Neuronal stem cell (in vitro differentiated cells): ENCODE measurements at regions not wholly inside any gene's neighbourhood (a gene's known extent, or its start where the extent isn't known, plus 50 kb on each side); places are given as distances from the start of the nearest gene placed in this dataset.

Experiments used
- DNase-seq: peaks from one replicate; pipeline ENCODE4 v3.0.0-alpha.2; 2013; ENCODE audit warnings: low spot score
- H2AFZ ChIP-seq: one replicate; pipeline ENCODE4 v1.6.1; 2013; ENCODE audit warnings: mild to moderate bottlenecking, low read length, inconsistent platforms
- H2AK5ac ChIP-seq: 2 replicates; pipeline ENCODE4 v1.6.1; 2013; ENCODE audit warnings: low read depth, mild to moderate bottlenecking, inconsistent platforms, low read length, moderate library complexity, mixed read lengths
- H2BK120ac ChIP-seq: 2 replicates; pipeline ENCODE4 v1.6.1; 2013; ENCODE audit warnings: low read depth, mild to moderate bottlenecking, inconsistent platforms, low read length, moderate library complexity, mixed read lengths
- H2BK12ac ChIP-seq: one replicate; pipeline ENCODE4 v1.6.1; 2013; ENCODE audit warnings: low read length, inconsistent platforms
- H2BK15ac ChIP-seq: 2 replicates; pipeline ENCODE4 v1.6.1; 2013; ENCODE audit warnings: mild to moderate bottlenecking, low read length, inconsistent platforms, mixed read lengths
- H2BK5ac ChIP-seq: one replicate; pipeline ENCODE4 v1.6.1; 2013; ENCODE audit warnings: inconsistent platforms, mild to moderate bottlenecking, low read length, moderate library complexity
- H3K14ac ChIP-seq: one replicate; pipeline ENCODE4 v1.6.1; 2013; ENCODE audit warnings: low read length, inconsistent platforms
- H3K18ac ChIP-seq: 2 replicates; pipeline ENCODE4 v1.6.1; 2013; ENCODE audit warnings: low read length, inconsistent platforms
- H3K23ac ChIP-seq: 2 replicates; pipeline ENCODE4 v1.6.1; 2013; ENCODE audit warnings: low read depth, mild to moderate bottlenecking, mixed read lengths, low read length, inconsistent platforms; ENCODE audit not compliant: poor library complexity
- H3K27ac ChIP-seq: replicated peaks from 3 replicates; pipeline ENCODE4 v1.5.1; 2013; ENCODE audit warnings: low read length, inconsistent platforms
- H3K27me3 ChIP-seq, 3 experiments: 2 replicates each; pipeline ENCODE4 v1.6.1; 2013; ENCODE audit warnings: low read length in 3 of 3, mild to moderate bottlenecking in 2 of 3, inconsistent platforms in 1 of 3, low read depth in 1 of 3, mixed read lengths in 1 of 3, moderate library complexity in 1 of 3; ENCODE audit not compliant: control insufficient read depth in 3 of 3, insufficient read depth in 3 of 3
- H3K36me3 ChIP-seq, 2 donors: replicated peaks in 1 of 2; 2 replicates each; pipeline ENCODE4 v1.6.1; 2013; ENCODE audit warnings: low read length in 2 of 2; ENCODE audit not compliant: control insufficient read depth in 2 of 2, insufficient read depth in 2 of 2
- H3K4ac ChIP-seq: 2 replicates; pipeline ENCODE4 v1.6.1; 2013; ENCODE audit warnings: inconsistent platforms, mild to moderate bottlenecking, low read length, moderate library complexity
- H3K4me1 ChIP-seq, 2 donors: 1 replicate in 1 of 2; 2 replicates in 1 of 2; pipeline ENCODE4 v1.6.1; 2013; ENCODE audit warnings: low read length in 2 of 2, low read depth in 1 of 2; ENCODE audit not compliant: control insufficient read depth in 2 of 2, insufficient read depth in 1 of 2
- H3K4me2 ChIP-seq: one replicate; pipeline ENCODE4 v1.6.1; 2013; ENCODE audit warnings: mild to moderate bottlenecking, low read length, inconsistent platforms; ENCODE audit not compliant: insufficient read depth, poor library complexity, severe bottlenecking
- H3K4me3 ChIP-seq, 2 donors: 2 replicates each; pipeline ENCODE4 v1.5.1; 2013; ENCODE audit warnings: low read length in 2 of 2, mild to moderate bottlenecking in 2 of 2, inconsistent platforms in 1 of 2, moderate library complexity in 1 of 2
- H3K79me1 ChIP-seq: one replicate; pipeline ENCODE4 v1.6.1; 2013; ENCODE audit warnings: low read depth, mild to moderate bottlenecking, inconsistent platforms, low read length, moderate library complexity
- H3K9ac ChIP-seq: one replicate; pipeline ENCODE4 v1.6.1; 2013; ENCODE audit warnings: mild to moderate bottlenecking, low read depth, low read length, inconsistent platforms; ENCODE audit not compliant: poor library complexity
- H3K9me3 ChIP-seq, 2 donors: replicated peaks in 1 of 2; 2 replicates each; pipeline versions ENCODE3 to v1.6.1; 2013; ENCODE audit warnings: low read length in 2 of 2, mild to moderate bottlenecking in 2 of 2, inconsistent platforms in 1 of 2, low read depth in 1 of 2, mixed read lengths in 1 of 2, moderate library complexity in 1 of 2; ENCODE audit not compliant: control insufficient read depth in 2 of 2, insufficient read depth in 1 of 2
- H4K8ac ChIP-seq: one replicate; pipeline ENCODE4 v1.6.1; 2013; ENCODE audit warnings: low read depth, mild to moderate bottlenecking, inconsistent platforms, low read length, moderate library complexity
- H4K91ac ChIP-seq: one replicate; pipeline ENCODE4 v1.6.1; 2013; ENCODE audit warnings: low read length, low read depth, mild to moderate bottlenecking, inconsistent platforms; ENCODE audit not compliant: poor library complexity
- WGBS, 2 donors: extraction: QIAGEN DNeasy Blood & Tissue Kit; methylation state at CpG; one replicate each; pipeline ENCODE4 v1.1.7; 2013; ENCODE audit warnings: missing lambda C conversion rate in 2 of 2, mixed read lengths in 1 of 2; ENCODE audit not compliant: insufficient read length in 2 of 2, insufficient replicate concordance in 1 of 2; ENCODE audit errors: extremely low coverage in 2 of 2; 5-methylcytosine and 5-hydroxymethylcytosine counted together

DNA sequence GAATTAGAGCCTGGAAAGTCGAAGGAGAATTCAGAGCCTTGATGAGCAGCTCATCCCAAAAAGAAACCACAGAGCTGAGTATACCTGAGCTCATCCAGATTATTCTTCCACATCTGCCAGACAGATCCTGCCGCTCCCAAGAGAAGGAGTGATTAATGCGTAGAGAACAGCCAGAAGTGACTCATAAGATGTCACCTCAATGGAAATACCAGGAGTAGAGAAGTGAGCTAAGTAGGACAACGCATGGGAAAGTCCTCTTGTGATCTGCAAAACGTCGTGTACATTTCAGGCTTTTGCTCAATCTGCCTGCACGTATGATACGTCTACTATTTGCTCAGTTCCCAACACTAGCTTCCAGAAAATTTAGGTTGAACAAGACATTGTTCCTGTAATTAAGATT, 230.5 kb upstream of the AUTS2 start:
- H3K27ac ChIP-seq, result no peak overlapping the region
- H3K14ac ChIP-seq, result no peak overlapping the region
- no peaks in the 10 kb centered on the region for H3K36me3 ChIP-seq
- no peaks in the 10 kb centered on the region for H3K27me3 ChIP-seq
- H3K18ac ChIP-seq, result no peak overlapping the region
- no peak overlapping the region for H4K91ac ChIP-seq
- no peaks in the 10 kb centered on the region for H3K79me1 ChIP-seq
- DNase-seq, result no peak
- no peak overlapping the region for H3K4ac ChIP-seq
- no peak overlapping the region for H2BK5ac ChIP-seq
- no peaks in the 10 kb centered on the region for H3K4me1 ChIP-seq
- peak overlapping the region; percentile 73 for H2AK5ac ChIP-seq
- H2BK15ac ChIP-seq, result no peak overlapping the region
- H2BK120ac ChIP-seq, result no peak overlapping the region
- H2BK12ac ChIP-seq, result no peak overlapping the region
- no peak overlapping the region for H3K23ac ChIP-seq
- H3K9ac ChIP-seq, result no peak overlapping the region
- H2AFZ ChIP-seq, result no peak overlapping the region
- no peaks in the 10 kb centered on the region for H3K9me3 ChIP-seq
- H4K8ac ChIP-seq, result no peak overlapping the region
- no CpG with 5 or more reads among the region's 8 CpGs for WGBS, 2 donors
- H3K4me2 ChIP-seq, result no peak overlapping the region
- no peak overlapping the region for H3K4me3 ChIP-seq

DNA sequence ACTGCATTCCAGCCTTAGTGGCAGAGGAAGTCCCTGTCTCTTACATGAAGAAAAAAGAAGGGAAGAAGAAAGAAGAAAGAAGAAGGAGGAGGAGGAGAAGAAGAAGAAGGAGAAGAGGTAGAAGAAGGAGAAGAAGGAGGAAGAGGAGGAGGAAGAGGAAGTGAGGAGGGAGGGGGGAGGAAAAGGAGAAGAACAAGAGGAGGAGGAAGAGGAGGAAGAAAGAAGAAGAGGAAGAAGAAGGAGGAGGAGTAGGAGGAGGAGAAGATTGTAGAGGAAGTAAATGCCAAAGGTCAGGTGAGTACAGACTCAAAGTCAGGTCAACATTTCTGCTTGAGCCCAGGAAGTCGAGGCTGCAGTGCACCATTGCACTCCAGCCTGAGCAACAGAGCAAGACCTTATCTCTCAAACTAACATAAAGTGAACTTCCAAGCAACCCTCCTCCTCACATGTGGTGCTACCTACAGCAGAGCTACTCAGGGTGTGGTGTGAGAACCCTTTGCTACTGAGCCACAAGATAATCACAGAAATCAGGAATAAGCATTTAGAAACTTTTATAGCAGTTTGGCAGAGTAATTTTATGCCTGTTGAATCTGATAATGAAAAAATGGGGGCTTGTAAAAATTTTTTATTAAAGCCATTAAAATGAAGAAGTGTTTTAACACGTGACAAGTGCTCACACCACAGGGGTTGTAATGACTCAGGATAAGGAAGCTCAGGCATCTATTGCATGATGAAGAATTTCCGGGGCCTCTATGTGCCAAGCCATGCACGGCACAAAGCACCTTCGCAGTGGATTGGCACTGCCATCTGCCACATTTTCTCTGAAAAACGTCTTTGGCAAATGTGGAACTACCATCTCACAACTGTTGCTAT, 224.9 kb upstream of the AUTS2 start:
- no peak for DNase-seq
- no peak overlapping the region for H2BK15ac ChIP-seq
- H3K4me2 ChIP-seq, result no peak overlapping the region
- H3K27me3 ChIP-seq, result no peaks in the 10 kb centered on the region
- H3K14ac ChIP-seq, result no peak overlapping the region
- no peak overlapping the region for H4K8ac ChIP-seq
- no peak overlapping the region for H2AK5ac ChIP-seq
- no peak overlapping the region for H3K4me3 ChIP-seq
- no peak overlapping the region for H4K91ac ChIP-seq
- H3K36me3 ChIP-seq, result no peaks in the 10 kb centered on the region
- no peaks in the 10 kb centered on the region for H3K9me3 ChIP-seq
- no peak overlapping the region for H3K27ac ChIP-seq
- no peaks in the 10 kb centered on the region for H3K4me1 ChIP-seq
- no peak overlapping the region for H3K23ac ChIP-seq
- no CpG with 5 or more reads among the region's 6 CpGs for WGBS, 2 donors
- H2BK120ac ChIP-seq, result no peak overlapping the region
- no peak overlapping the region for H2AFZ ChIP-seq
- H2BK5ac ChIP-seq, result no peak overlapping the region
- H2BK12ac ChIP-seq, result no peak overlapping the region
- no peak overlapping the region for H3K9ac ChIP-seq
- H3K4ac ChIP-seq, result no peak overlapping the region
- no peak overlapping the region for H3K18ac ChIP-seq
- no peaks in the 10 kb centered on the region for H3K79me1 ChIP-seq

DNA sequence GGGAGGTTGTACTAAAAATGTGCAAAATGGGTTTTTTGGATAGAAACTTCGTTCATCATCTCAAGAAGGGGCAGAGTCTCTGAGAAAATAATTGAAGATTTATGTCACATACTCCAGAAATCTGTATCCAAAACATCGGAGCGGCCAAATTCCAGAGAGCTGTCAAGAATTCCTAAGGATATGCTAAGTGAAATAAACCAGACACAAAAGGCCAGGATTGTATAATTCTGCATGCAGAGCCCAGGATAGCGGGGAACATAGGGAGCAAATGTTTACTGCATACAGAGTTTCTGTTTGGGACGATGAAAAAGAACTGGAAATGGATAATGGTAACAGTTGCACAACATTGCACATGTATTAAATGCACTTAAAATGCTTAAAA, 224.2 kb upstream of the AUTS2 start:
- H2BK15ac ChIP-seq, result no peak overlapping the region
- no peak overlapping the region for H3K4me3 ChIP-seq
- no peak overlapping the region for H2BK120ac ChIP-seq
- no peak overlapping the region for H3K23ac ChIP-seq
- H2BK12ac ChIP-seq, result no peak overlapping the region
- H4K91ac ChIP-seq, result no peak overlapping the region
- no peak overlapping the region for H3K4me2 ChIP-seq
- H3K79me1 ChIP-seq, result no peaks in the 10 kb centered on the region
- H3K4me1 ChIP-seq, result no peaks in the 10 kb centered on the region
- H3K27ac ChIP-seq, result no peak overlapping the region
- H3K27me3 ChIP-seq, result no peaks in the 10 kb centered on the region
- no peak overlapping the region for H4K8ac ChIP-seq
- H3K9ac ChIP-seq, result no peak overlapping the region
- H3K9me3 ChIP-seq, result no peaks in the 10 kb centered on the region
- H3K4ac ChIP-seq, result no peak overlapping the region
- H3K18ac ChIP-seq, result no peak overlapping the region
- H2BK5ac ChIP-seq, result no peak overlapping the region
- DNase-seq, result no peak
- H2AK5ac ChIP-seq, result no peak overlapping the region
- H3K36me3 ChIP-seq, result no peaks in the 10 kb centered on the region
- no peak overlapping the region for H2AFZ ChIP-seq
- no CpG with 5 or more reads among the region's 5 CpGs for WGBS, 2 donors
- no peak overlapping the region for H3K14ac ChIP-seq

- Histone ChIP-seq H2BK120ac (no peak overlapping the region), H3K4me2 (no peak overlapping the region), H4K8ac (no peak overlapping the region), H3K4me3 (no peak overlapping the region), H3K23ac (no peak overlapping the region), H3K14ac (no peak overlapping the region), H2BK12ac (no peak overlapping the region), H2AFZ (no peak overlapping the region), H3K18ac (no peak overlapping the region), H3K9ac (no peak overlapping the region), H2BK5ac (no peak overlapping the region), H3K4me1 (no peaks in the 10 kb centered on the region), H3K27me3 (no peaks in the 10 kb centered on the region), H4K91ac (no peak overlapping the region), H3K9me3 (no peaks in the 10 kb centered on the region), H3K27ac (no peak overlapping the region), H3K36me3 (no peaks in the 10 kb centered on the region), H3K4ac (no peak overlapping the region), H2AK5ac (no peak overlapping the region), H3K79me1 (no peaks in the 10 kb centered on the region), H2BK15ac (no peak overlapping the region)
- WGBS, 2 donors, result no CpG with 5 or more reads among the region's 5 CpGs
- DNase-seq, result no peak
Measured at GRCh38 chr7:69377191-69377590, 221.1 kb upstream of the AUTS2 start.
